Suprapubic skin (tissue), 4 donors: ENCODE measurements at regions not wholly inside any gene's neighbourhood (a gene's known extent, or its start where the extent isn't known, plus 50 kb on each side); places are given as distances from the start of the nearest gene placed in this dataset.

Experiments used
- POLR2A ChIP-seq, 2 donors: fragments of 450-650 bp; IDR thresholded peaks; one replicate each; pipeline ENCODE4 v1.6.1; 2017; ENCODE audit warnings: antibody characterized with exemption in 2 of 2, mild to moderate bottlenecking in 2 of 2, moderate library complexity in 2 of 2
- POLR2AphosphoS5 ChIP-seq, 3 donors: sonication (generic); formaldehyde crosslinking; IDR thresholded peaks; one replicate each; pipeline ENCODE4 v1.6.1; 2017; ENCODE audit warnings: antibody characterized with exemption in 3 of 3
- TF ChIP-seq, protein P1 (sequence below), 2 donors: fragments of 200-600 bp in 1 of 2; fragments of 450-650 bp in 1 of 2; sonication (generic) in 1 of 2; IDR thresholded peaks; one replicate each; pipeline ENCODE4 v1.5.1; 2016 to 2019; ENCODE audit warnings: antibody characterized with exemption in 2 of 2, mild to moderate bottlenecking in 1 of 2, moderate library complexity in 1 of 2

DNA sequence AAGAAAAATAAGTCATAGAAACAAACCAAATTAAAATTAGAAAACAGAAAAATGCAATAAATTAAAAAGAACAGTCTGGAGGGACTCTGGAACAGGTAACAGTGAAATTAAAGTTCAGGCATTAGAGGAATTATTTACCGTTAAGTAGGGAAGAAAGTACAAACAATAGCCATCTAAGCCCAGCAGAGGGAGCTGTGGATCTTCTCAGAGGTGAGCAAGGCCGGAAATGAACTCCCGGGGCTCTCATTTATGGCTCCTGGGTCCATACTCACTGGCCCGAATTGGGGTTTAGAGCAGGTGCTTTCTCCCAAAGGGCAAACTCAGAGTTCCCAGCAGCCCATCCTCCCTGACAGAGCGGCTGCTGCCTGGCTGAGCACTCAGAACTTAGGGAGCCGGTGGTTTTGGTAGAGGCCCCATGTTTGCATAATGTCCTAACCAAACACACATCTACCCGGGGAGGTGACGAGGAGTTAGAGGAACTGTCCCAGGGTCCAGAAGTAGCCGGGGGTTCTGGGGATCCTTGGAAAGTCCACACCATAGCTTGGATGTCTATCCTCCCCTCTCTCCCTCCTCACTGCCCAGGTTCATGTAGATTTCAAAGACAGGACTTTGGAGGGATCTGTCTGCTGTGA is 87.8 kb upstream of the VPREB1 start:
- TF ChIP-seq POLR2AphosphoS5 (IDR thresholded peaks at IDR 0.05) (no peak), POLR2A (IDR thresholded peaks at IDR 0.05) (no peak)
- TF ChIP-seq, protein P1, sequence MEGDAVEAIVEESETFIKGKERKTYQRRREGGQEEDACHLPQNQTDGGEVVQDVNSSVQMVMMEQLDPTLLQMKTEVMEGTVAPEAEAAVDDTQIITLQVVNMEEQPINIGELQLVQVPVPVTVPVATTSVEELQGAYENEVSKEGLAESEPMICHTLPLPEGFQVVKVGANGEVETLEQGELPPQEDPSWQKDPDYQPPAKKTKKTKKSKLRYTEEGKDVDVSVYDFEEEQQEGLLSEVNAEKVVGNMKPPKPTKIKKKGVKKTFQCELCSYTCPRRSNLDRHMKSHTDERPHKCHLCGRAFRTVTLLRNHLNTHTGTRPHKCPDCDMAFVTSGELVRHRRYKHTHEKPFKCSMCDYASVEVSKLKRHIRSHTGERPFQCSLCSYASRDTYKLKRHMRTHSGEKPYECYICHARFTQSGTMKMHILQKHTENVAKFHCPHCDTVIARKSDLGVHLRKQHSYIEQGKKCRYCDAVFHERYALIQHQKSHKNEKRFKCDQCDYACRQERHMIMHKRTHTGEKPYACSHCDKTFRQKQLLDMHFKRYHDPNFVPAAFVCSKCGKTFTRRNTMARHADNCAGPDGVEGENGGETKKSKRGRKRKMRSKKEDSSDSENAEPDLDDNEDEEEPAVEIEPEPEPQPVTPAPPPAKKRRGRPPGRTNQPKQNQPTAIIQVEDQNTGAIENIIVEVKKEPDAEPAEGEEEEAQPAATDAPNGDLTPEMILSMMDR (IDR thresholded peaks at IDR 0.05): peak in 1 of 2 donors; percentile 69
